Peyer's patch (tissue), 4 donors: ENCODE measurements at regions not wholly inside any gene's neighbourhood (a gene's known extent, or its start where the extent isn't known, plus 50 kb on each side); places are given as distances from the start of the nearest gene placed in this dataset.

Experiments used
- POLR2A ChIP-seq, 2 donors: fragments of 450-650 bp; IDR thresholded peaks; one replicate each; pipeline ENCODE4 v1.5.1; 2017; ENCODE audit warnings: antibody characterized with exemption in 2 of 2, mild to moderate bottlenecking in 2 of 2, moderate library complexity in 2 of 2
- TF ChIP-seq, protein P1 (sequence below), 6 experiments: fragments of 450-650 bp in 4 of 6; fragments of 200-600 bp in 2 of 6; sonication (generic) in 1 of 6; IDR thresholded peaks; one replicate each; pipeline ENCODE4 v1.5.1; 2017 to 2019; ENCODE audit warnings: antibody characterized with exemption in 6 of 6, mild to moderate bottlenecking in 3 of 6, moderate library complexity in 1 of 6

DNA sequence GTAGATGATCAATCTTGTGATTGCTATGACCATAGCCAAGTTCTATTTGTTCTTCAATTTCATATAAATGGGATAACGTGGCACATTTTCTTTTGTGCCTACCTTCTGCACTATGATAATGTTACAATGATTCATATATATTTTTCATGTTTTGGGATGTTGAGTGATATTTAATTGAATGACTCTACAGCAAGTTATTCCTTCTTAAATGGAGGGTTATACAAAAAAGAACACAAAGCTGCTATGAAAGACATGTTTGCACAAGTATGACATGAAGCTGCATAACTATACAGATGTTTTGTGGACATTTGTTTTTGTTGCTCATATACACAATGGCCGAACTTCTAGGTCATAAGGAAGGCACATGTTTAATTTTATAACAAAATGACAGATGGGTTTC is 356.2 kb downstream of the CBLN2 start:
- TF ChIP-seq, protein P1, sequence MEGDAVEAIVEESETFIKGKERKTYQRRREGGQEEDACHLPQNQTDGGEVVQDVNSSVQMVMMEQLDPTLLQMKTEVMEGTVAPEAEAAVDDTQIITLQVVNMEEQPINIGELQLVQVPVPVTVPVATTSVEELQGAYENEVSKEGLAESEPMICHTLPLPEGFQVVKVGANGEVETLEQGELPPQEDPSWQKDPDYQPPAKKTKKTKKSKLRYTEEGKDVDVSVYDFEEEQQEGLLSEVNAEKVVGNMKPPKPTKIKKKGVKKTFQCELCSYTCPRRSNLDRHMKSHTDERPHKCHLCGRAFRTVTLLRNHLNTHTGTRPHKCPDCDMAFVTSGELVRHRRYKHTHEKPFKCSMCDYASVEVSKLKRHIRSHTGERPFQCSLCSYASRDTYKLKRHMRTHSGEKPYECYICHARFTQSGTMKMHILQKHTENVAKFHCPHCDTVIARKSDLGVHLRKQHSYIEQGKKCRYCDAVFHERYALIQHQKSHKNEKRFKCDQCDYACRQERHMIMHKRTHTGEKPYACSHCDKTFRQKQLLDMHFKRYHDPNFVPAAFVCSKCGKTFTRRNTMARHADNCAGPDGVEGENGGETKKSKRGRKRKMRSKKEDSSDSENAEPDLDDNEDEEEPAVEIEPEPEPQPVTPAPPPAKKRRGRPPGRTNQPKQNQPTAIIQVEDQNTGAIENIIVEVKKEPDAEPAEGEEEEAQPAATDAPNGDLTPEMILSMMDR (IDR thresholded peaks at IDR 0.05): no peak
- TF ChIP-seq POLR2A (IDR thresholded peaks at IDR 0.05): no peak
